Putamen (tissue), 1 donor: ENCODE measurements at regions not wholly inside any gene's neighbourhood (a gene's known extent, or its start where the extent isn't known, plus 50 kb on each side); places are given as distances from the start of the nearest gene placed in this dataset.
A peak's percentile ranks its signal among the peaks of the same experiment; 100 is the strongest.

Source experiments
- DNase-seq: peaks from one replicate; pipeline ENCODE4 v3.0.0-alpha.2; 2016; ENCODE audit warnings: low spot score

DNA sequence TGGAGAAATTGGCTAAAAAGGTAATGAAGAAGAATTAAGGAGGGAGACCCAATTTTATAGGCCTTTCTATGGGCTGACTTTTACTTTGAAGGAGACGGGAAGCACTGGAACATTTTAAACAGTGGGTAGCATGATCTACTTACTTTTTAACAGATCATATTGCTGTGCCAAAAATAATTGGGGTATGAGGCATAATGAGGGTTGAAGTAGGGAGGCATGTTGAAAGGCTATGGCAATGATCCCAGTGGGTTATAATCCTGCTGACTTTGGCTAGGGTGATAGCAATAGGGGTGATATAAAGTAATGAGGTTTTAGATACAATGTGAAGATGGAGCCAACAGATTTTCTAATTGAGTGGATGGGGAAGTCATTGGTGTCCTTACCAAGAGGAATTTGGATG lies 73.2 kb downstream of the GPR37 start:
- DNase-seq: no peak

DNA sequence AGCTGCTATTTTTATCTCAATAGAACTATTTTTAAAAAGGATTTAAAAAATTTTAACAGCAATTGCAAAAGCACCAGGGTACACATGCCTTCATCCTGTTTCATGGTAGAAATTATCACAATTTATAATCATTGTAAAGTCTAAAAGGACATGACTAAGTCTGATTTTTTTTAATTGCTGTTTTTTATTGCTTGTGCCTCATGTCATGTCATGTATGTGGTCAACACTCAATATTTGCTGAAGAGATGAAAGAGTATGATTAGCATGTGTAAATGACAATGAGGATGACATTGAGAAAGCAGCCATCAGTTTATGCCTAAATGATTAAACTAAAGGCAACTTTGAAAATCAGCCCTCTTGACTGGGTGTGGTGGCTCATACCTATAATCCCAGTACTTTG lies 74.8 kb downstream of the GPR37 start:
- DNase-seq: no peak

DNA sequence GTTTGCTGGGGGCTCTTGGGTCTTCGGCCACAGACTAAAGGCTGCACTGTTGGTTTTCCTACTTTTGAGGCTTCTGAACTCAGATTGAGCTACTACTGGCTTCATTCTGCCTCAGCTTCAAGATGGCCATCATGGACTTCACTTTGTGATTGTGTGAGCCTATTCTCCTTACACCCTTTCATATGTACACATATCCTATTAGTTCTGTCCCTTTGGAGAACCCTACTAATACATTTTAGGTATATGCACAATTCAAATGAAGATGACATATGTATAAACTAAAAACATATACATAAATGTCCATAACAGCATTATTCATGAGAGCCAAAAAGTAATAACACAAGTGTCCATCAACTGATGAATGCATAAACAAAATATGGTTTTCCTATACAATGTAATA lies 75.7 kb downstream of the GPR37 start:
- no peak for DNase-seq

DNA sequence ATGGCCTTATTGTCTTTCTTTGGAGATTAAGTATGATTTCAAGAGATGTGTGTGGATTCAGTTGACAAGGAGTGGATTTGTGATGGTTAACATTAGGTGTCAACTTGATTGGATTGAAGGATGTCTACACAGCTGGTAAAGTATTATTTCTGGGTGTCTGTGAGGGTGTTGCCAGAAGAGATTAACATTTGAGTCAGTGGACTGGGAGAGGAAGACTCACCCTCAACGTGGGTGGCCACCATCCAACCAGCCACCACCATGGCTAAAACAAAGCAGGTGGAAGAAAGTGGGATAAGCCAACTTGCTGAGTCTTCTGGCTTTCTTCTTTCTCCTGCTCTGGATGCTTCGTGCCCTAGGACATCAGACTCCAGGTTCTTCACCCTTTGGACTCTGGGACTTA lies 76.1 kb downstream of the GPR37 start:
- DNase-seq: no peak

DNA sequence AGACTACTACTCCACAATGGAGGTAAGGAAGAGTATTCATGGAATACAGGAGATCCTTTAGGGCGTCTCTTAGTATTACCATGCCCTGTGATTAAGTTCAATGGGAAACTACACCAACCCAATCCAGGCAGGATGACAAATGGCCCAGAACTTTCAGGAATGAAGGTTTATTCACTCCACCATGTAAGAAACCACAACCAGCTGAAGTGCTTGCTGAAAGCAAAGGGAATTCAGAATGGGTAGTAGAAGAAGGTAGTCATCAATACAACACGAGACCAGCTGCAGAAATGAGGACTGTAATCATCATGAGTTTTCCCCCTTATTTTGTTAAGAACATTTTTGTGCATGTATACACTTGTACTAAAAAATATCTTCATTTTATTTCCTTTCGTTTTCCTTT lies 76.6 kb downstream of the GPR37 start:
- no peak for DNase-seq

DNA sequence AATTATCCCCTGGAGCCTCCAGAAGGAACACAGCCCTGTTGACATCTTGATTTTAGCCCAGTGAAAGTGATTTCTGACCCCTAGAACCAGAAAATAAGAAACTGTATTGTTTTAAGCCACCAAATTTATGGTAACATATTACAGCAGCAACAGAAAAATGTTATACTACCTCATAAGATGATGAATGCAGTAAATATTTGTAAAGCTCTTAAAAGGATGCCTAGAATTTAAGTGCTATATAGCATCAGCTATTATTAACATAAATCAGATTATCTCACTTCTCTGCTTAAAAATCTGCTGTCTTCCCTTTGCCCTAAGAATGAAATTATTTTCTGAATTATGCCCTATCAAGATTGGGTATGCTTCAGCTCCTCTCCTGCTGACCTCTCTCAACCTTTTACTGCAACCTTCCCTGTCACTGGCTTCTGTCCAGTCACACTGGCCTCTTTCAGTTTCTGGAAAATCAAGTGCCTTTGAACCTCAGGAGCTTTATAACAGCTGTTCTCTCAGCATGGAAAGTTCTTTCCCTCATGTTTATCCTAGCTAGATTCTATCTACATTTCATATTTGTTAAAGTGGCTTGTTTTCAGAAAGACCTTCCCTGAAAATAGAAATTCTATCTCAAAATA lies 78.9 kb downstream of the GPR37 start:
- no peak for DNase-seq

DNA sequence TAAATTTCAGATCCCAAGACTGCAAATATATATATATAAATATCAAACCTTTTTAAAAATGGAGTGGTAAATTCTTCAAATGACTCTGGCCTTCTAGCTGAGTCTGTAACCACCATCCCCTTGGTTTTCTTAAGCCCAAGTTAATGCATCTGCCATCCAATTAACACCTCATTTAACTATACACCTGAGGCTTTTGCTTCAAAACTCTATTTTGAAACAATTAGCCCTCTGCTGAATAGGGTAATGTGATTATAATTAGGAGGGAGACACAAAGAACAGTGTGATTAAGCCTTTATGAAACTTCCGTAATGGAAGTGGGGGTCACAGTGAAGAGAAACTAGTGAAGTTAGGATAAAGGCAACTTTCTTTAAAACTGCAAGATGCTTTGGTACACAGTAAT lies 83.6 kb downstream of the GPR37 start:
- no peak for DNase-seq

DNA sequence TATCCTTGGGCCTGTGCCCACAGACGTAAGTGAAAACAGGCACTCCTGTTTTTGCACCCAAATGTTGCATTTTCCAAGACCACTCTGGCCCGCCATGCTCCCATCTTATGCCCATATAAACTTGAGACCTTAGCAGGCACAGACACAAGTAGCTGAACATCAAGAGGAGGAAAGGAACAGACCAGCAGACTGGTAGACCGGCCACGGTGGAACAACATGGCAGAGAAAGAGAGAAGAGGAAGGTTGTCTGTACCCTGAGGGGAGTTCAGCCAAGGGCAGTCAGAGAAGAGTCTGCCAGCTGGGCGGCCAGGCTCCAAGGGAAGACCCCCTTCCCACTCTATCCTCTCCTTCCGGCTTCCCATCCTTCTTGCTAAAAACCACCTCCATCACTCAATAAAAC lies 85.3 kb downstream of the GPR37 start:
- no peak for DNase-seq

DNA sequence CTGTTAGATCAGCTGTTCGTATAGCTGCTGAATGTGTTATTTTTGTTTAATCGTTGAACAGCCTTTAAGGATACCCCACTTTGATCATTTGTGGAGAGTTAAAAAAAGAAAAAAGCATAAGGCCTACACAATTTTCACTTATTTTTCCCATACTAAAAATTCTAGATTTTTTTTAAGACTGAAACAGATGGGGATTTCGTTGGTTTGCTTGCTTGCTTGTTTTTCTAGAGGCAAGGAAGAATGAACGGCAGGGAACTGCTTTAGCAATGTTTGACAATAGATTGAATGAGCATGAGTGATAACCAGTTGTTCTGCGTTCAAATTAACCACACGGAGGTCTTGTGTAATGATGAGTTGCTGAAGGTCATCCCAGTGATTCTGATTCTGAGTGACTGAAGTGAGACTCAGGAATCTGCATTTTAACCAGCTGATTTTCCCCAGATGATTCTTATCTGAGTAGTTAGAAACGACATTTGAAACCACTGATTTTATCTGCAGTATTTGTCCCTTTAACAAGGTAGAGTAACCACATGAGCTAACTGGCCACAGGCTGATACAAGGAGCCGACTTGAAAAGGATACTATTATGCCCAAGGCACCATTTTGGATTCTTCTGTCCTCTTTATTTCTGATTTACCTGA lies 85.9 kb downstream of the GPR37 start:
- DNase-seq: no peak

DNA sequence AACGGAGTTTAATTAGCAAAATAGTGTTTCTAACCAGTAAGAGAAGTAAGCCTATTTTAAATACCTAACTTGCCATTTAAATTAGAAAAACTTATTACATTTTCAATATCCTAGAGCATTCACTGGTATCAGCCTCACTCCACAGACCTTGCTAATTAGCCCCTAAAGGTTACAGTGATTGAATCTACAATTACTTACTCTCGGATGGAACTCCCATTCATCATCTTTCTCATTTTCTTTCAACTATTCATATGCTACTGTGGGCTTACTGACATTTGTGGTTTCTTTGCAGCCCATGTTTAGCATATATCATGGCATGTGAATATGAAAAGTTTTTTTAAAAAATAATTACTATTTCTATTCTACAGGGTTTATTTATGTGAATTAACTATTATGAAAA lies 86.4 kb downstream of the GPR37 start:
- no peak for DNase-seq

DNA sequence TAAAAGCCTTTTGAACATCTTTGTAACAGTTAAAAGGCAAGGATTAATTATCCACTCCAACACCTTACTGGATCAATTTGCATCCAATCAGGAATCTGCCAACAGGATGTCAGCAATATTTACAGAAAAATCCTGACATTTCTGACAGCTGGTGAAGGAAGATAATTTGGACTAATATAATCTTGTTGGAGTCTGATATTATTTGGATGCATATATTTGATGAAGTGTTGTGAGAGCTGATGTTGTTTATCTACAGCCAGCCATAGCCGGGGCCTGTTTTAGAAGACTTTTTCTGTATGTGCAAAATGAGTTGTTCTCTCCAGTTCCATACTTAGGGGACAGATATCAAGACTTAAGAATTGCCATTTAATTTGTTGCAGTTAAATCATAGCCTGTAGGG lies 91.1 kb downstream of the GPR37 start:
- DNase-seq: no peak

DNA sequence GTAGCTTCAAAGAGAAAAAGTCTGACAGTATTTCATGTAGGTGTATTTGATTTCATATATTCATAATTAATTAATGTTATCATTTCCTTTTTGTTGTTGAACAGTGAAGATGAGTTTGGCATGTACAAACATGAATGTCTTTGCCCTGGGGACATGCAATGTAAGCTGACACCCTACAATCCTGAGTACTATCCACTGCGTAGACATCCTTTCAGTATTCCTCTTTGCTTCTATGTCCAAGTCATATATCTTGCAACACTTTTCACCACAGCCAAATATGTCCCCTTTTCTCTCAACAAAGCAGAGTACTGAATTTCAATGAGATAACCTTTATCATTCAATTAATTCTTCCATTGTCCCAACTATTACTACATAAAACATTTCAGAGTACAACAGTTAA lies 93.6 kb downstream of the GPR37 start:
- DNase-seq: no peak

DNA sequence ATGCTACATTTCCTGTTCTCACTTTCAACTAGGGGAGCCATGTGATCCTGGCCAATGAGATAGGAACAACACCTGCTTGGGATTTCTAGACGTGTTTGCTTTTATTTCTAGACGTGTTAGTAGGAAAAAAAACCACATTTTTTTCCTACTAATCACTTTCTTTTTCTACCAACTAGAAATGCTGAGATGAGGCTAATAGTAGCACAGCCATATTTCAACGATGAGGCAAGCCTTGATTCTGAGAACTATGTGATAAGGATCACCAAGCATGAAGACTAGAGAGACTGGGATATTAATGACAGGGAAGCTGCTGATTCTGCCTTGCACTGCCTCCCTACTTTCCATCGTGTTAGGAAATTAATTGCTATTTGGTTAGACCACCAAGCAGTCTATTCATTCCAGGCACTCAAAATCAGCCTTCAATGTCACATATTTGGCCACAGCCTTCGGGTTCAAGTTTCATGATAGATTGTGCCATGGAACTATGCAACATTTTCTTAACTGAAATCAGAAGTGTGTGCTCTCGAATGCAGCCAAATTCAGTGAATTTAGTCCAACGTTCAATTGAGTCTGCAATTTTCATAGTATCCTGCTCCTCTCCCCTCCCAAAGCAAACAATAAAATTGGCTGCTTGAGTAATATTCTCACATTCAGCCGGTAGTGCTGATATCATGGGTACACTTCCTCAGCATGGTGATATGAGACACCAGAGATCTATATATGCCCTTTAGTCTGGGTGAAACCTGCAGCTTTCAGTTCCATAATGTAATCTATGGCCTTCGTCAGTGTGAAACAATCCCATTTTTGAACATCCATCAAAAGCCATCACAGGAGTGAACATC lies 98.1 kb downstream of the GPR37 start:
- DNase-seq: no peak

DNA sequence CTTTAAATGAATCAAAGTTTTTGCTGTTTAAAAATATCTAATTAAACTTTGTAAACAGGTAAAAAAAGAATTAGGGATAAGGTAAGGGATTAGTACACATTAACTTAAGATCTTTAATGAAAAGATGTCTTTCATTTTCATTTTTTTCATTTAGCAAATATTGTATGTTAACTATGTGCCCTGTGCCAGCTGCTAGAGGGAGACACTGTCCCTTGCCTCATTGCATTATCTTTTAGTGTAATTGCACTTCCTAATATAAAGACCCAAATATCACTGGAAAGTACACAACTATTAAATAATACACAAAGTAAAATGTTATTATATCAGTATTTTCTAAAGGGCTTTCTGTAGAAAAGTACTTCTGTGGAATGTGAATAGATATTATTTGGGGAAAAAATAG lies 102.7 kb downstream of the GPR37 start:
- no peak for DNase-seq

DNA sequence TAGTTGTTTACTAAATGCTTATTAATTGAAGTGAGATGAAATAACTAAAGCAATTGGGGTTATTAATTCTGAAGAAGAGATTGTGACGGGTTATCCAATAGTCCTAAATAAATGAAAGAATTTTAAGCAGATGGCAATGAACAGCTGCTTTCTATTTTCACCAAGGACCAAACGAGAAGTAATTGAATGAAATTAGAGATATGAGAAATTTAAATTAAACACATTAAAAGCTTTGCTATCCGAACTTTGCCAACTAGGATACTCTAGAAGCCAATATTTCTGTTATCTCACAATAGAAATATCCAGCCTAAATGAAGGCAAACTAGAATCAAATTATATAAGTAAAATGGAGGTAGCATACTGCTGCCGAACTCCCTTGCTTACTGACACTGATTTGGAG lies 103.2 kb downstream of the GPR37 start:
- no peak for DNase-seq

DNA sequence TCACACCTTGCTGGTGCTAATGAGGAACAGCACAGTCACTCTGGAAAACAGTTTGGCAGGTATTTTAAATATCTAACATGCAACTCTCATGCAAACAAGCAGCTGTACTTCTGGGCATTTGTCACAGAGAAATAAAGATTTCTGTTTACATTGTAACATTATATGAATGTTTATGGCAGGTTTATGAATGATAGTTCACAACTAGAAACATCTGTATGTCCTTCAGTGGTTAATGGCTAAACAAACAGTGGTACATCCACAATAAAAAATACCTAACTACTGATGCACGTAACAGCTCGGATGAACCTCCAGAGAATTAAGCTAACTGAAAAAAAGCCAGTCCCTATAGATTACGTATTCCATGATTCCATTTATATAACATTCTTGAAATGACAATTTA lies 109.6 kb downstream of the GPR37 start:
- no peak for DNase-seq

DNA sequence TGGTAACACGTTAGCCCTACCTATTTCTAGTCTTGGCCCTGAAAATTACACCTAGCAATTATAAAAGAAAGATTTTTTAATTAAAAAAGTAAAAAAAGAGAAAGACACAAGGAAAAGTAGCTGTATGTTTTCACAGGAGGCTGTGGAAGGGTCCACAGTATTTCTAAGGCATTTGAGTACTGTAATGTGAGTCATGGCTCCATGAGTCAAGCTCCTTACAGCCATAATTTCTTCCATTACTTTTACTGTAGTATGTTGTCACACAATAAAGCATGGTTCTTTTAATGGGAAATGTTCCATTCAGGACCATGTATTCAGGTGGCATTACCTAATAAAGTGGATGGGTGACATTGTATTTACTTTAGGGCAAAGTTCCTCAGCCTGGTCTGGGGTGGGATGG lies 113.4 kb downstream of the GPR37 start:
- DNase-seq: no peak

DNA sequence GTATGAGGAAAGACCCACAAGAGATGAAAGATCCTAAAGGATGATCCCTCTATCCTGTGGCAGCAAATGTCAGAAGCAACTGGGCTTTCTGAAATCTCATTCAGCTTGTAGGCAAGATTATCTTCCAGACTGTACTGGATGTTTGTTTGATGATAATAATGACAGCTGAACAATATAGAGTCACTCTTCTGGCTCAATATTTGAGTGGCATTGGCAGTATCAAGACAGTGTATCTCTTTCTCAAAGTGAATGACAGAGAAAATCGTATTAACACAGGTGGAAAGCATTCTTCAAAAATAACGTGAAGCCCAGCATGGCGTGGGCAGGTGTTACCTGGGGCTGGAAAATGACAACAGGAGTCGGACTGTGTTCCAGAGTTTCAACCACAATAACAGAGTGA lies 114.5 kb downstream of the GPR37 start:
- no peak for DNase-seq

DNA sequence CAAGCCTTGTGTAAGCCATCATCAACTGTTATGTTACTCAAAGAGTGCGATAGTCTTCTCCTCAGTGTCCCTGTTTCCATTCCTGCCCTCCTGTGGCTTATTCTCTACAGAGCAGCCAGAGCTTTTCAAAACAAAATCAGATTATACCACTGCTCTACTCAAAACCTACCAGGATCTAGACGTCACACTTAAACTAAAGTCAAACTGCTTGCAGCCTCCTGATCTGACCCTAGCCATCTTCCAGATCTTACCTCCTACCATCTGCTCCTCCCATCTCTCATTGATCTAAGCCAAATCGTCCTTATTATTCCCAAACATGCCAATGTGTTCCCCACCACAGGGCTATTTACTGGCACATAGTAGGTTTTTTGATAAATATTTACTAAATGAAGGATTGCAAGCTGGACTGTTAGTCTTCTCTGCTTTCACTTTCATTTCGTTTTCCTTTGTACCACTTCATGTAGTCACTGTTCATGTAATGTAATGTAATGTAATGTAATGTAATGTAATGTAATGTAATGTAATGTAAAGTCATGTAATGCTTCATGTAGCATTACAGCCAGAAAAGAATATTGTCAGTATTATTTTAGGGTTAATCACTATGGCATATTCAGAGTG lies 116.1 kb downstream of the GPR37 start:
- DNase-seq: no peak

DNA sequence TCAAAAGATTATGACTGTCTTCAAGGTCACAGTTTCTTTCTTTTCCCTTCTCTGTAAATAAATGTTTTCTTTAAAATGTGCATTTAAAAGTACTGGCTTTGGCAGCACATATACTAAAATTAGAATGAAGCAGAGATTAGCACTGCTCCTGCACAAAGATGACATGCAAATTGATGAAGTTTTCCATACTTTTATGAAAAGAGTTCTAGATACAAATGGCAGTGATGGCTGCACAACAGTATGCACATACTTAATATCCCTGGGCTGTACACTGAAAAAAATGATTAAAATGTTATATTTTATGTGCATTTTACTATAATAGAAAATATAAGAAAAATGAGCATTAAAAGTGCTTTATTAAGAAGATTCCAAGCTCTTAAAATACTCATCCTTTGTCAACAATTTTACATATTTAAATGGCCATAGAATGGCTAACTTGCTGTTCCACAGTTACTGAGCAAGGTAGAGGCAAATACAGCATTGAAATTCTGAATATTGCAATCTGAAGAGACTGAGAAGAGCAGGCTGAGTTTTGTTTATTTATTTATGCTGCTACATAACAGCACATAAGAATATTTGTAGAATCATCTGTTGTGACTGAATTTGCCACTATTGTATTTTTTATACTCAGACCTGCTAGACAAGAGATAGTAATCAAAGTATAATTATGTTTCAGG lies 117.8 kb downstream of the GPR37 start:
- no peak for DNase-seq

DNA sequence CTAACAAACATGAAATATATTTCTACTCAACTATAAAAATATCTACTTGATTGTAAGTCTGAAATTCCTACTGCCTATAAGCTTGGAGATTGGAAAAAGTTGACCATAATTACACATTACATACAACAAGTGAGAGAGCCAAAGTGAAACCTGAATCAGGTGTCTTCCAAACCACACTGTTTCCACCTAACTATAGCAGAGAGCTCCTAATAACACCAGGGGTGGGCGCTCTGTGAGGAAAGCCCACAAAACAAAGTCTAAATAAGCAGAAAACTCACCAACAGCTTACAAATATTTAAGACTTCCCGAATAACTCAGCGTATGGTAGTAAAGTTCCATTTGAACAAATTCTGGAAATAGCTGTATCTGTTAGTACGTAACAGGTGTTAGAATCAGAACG lies 119.9 kb downstream of the GPR37 start:
- DNase-seq: no peak

DNA sequence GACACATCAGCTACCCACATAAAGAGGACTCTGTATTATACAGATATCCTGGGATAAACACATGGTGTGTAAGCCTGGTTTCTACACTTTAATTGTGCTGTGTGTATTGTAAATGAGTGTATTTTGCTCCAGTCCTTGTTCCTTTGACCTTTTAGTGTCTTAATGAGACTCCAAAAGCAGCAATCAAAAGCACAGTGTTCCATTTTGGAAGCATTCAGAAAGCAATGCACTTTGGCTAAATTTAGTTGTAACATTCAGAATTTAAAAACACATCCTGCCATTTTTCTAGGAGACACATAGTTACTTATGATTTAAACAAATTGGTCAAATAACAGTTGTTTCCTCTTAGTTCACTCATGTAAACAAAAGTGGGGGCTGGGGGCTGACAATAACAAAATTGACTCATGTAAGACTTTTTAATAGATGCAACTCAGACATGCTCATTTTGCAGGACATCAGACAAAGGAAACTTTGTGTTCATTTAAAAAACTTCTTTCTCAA lies 122.2 kb downstream of the GPR37 start:
- peak; percentile 77 for DNase-seq
